ENCODE measurements at regions not wholly inside any gene's neighbourhood (a gene's known extent, or its start where the extent isn't known, plus 50 kb on each side); places are given as distances from the start of the nearest gene placed in this dataset.

- H3K27me3 ChIP-seq (ENCODE audit: control insufficient read depth, insufficient read depth, low read length), result no peaks in the 10 kb centered on the region
- H2AFZ ChIP-seq (replicated peaks; ENCODE audit: low read length, poor library complexity), result no peak overlapping the region
- H3K23ac ChIP-seq (ENCODE audit: low read depth, low read length), result no peak overlapping the region
- no peak overlapping the region for H3K4ac ChIP-seq (ENCODE audit: low read depth, low read length)
- H2AK9ac ChIP-seq (replicated peaks; ENCODE audit: low read depth, low read length, poor library complexity), result no peak overlapping the region
- H3K9ac ChIP-seq (ENCODE audit: low read depth, low read length), result no peak overlapping the region
- H3K9me1 ChIP-seq (ENCODE audit: insufficient read depth, low read length), result no peaks in the 10 kb centered on the region
- H3K9me3 ChIP-seq (ENCODE audit: control insufficient read depth, insufficient read depth, low read length), result no peaks in the 10 kb centered on the region
- POLR2A ChIA-PET (ENCODE audit: unreplicated experiment), result no interaction called here
- H3K4me2 ChIP-seq (ENCODE audit: low read depth, low read length), result no peak overlapping the region
- H3K4me3 ChIP-seq (ENCODE audit: insufficient read depth, low read depth, low read length), result no peak overlapping the region
- CTCF ChIA-PET, result interaction anchor here (0.8 kb wide), 1 partner anchor 11 kb away, joined by 3 read pairs; no protein-coding TSS in a partner anchor
- no peak overlapping the region for H2BK120ac ChIP-seq (ENCODE audit: low read depth, low read length)
- no peaks in the 10 kb centered on the region for H4K20me1 ChIP-seq (ENCODE audit: insufficient read depth, low read length)
- intact Hi-C loops (cut with micrococcal nuclease) (no loop called here), dilution Hi-C loops (cut with HindIII; ENCODE audit: low sequenced_read_pairs, unreplicated experiment) (no loop called here), in situ Hi-C loops (cut with MboI; ENCODE audit: low sequenced_read_pairs) (loop anchor here (25.0 kb wide), 2 partner anchors 1516 to 1641 kb away; no protein-coding TSS in a partner anchor)
- H4K91ac ChIP-seq (ENCODE audit: insufficient read depth, low read depth, low read length), result no peak overlapping the region
- ATAC-seq (ENCODE audit: low read depth), result no peak
- BruUV-seq (replicated peaks), result no TSS peak
- no peak overlapping the region for H3K18ac ChIP-seq (ENCODE audit: low read depth, low read length)
- H2BK15ac ChIP-seq (ENCODE audit: low read depth, low read length), result no peak overlapping the region
- no peak overlapping the region for H4K8ac ChIP-seq (ENCODE audit: low read depth in 2 of 2, low read length in 2 of 2)
- H2AK5ac ChIP-seq (ENCODE audit: low read depth, low read length), result no peak overlapping the region
- H2BK5ac ChIP-seq (ENCODE audit: low read depth, low read length, poor library complexity, severe bottlenecking), result no peak overlapping the region
- no peak overlapping the region for H3K14ac ChIP-seq (replicated peaks; ENCODE audit: low read depth, low read length)
- no peaks in the 10 kb centered on the region for H3K79me1 ChIP-seq (ENCODE audit: low read depth in 1 of 2, low read length in 2 of 2)
- H2BK20ac ChIP-seq (ENCODE audit: low read depth, low read length), result no peak overlapping the region
- no peak overlapping the region for H3K27ac ChIP-seq (ENCODE audit: insufficient read depth, low read length)
- H4K5ac ChIP-seq (ENCODE audit: low read depth, low read length), result no peak overlapping the region
- no CpG with 5 or more reads among the region's 4 CpGs for WGBS, 2 experiments (ENCODE audit: extremely low coverage in 2 of 2, insufficient read length in 1 of 2)
- no peak for DNase-seq
- TF ChIP-seq BHLHE40 (IDR thresholded peaks at IDR 0.05; ENCODE audit: low read depth, low read length) (no peak), MAFK (IDR thresholded peaks at IDR 0.05; ENCODE audit: low read depth, low read length) (no peak), SMC3 (IDR thresholded peaks at IDR 0.05; ENCODE audit: low read depth, low read length) (no peak), MXI1 (IDR thresholded peaks at IDR 0.05; ENCODE audit: borderline replicate concordance, low read depth, low read length) (no peak), FOS (IDR thresholded peaks at IDR 0.05; ENCODE audit: low read depth, low read length) (no peak), MAZ (IDR thresholded peaks at IDR 0.05; ENCODE audit: borderline replicate concordance, low read depth, low read length) (no peak), RFX5 (IDR thresholded peaks at IDR 0.05; ENCODE audit: low read depth, low read length) (no peak)
- TF ChIP-seq, protein P1, sequence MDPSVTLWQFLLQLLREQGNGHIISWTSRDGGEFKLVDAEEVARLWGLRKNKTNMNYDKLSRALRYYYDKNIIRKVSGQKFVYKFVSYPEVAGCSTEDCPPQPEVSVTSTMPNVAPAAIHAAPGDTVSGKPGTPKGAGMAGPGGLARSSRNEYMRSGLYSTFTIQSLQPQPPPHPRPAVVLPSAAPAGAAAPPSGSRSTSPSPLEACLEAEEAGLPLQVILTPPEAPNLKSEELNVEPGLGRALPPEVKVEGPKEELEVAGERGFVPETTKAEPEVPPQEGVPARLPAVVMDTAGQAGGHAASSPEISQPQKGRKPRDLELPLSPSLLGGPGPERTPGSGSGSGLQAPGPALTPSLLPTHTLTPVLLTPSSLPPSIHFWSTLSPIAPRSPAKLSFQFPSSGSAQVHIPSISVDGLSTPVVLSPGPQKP (IDR thresholded peaks at IDR 0.05; ENCODE audit: borderline replicate concordance, low read depth, low read length), result no peak
- H3K4me1 ChIP-seq (ENCODE audit: control insufficient read depth, insufficient read depth, low read length), result no peaks in the 10 kb centered on the region
- no peaks in the 10 kb centered on the region for H3K36me3 ChIP-seq (ENCODE audit: control insufficient read depth, insufficient read depth, low read length)
- H3K56ac ChIP-seq (ENCODE audit: extremely low read depth, insufficient read depth, low read length), result no peak overlapping the region
Observed at GRCh38 chr1:165052936-165053335, 303.6 kb downstream of the LMX1A start.

Data from IMR-90 (cell line).